Mucosa of stomach (tissue), 1 donor: ENCODE measurements at regions not wholly inside any gene's neighbourhood (a gene's known extent, or its start where the extent isn't known, plus 50 kb on each side); places are given as distances from the start of the nearest gene placed in this dataset.

Source experiments
- H3K27me3 ChIP-seq: one replicate; pipeline ENCODE4 v1.7.0; 2013; ENCODE audit warnings: mild to moderate bottlenecking, low read length; ENCODE audit not compliant: control insufficient read depth, insufficient read depth
- H3K36me3 ChIP-seq: one replicate; pipeline ENCODE4 v1.7.0; 2013; ENCODE audit warnings: low read length; ENCODE audit not compliant: control insufficient read depth, insufficient read depth
- H3K4me1 ChIP-seq: one replicate; pipeline ENCODE4 v1.7.0; 2013; ENCODE audit warnings: mild to moderate bottlenecking, low read length; ENCODE audit not compliant: control insufficient read depth, insufficient read depth
- H3K4me3 ChIP-seq: one replicate; pipeline ENCODE4 v1.7.0; 2013; ENCODE audit warnings: low read length
- H3K9ac ChIP-seq: one replicate; pipeline ENCODE4 v1.7.0; 2013; ENCODE audit warnings: mild to moderate bottlenecking, low read length, moderate library complexity
- H3K9me3 ChIP-seq: one replicate; pipeline ENCODE4 v1.7.0; 2013; ENCODE audit warnings: mild to moderate bottlenecking, low read length, moderate library complexity; ENCODE audit not compliant: control insufficient read depth
- donor health status: Pancreatic carcinoma.

DNA sequence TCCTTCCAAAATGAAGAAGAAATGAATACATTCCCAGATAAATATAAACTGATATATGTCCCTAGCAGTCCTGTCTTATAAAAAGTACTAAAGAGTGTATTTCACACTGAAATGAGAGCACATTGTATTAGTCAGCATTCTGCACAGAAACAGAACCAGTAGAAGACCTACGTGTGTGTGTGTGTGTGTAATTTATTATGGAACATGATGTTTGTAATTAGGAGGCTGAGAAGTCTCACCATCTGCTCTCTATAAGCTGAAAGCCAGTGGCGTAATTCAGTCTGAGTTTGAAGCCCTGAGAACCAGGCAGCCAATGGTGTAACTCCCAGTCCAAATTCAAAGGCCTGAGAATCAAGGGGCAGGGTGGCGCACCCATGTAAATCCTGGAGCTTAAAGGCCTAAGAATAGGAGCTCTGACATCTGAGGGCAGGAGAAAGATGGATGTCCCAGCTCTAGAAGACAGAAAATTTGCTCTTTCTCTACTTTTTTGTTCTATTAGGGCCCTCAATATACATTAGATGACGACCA lies 146.5 kb upstream of the LYPLAL1 start:
- Histone ChIP-seq H3K27me3 (no peaks in the 10 kb centered on the region), H3K9me3 (no peaks in the 10 kb centered on the region), H3K9ac (no peak overlapping the region), H3K36me3 (no peaks in the 10 kb centered on the region), H3K4me1 (no peaks in the 10 kb centered on the region), H3K4me3 (no peak overlapping the region)

GRCh38 chr1:219031809-219032208 lies 141.9 kb upstream of the LYPLAL1 start:
- Histone ChIP-seq H3K36me3 (no peaks in the 10 kb centered on the region), H3K9me3 (no peaks in the 10 kb centered on the region), H3K9ac (no peak overlapping the region), H3K4me1 (no peaks in the 10 kb centered on the region), H3K4me3 (no peak overlapping the region), H3K27me3 (no peaks in the 10 kb centered on the region)

- no peaks in the 10 kb centered on the region for H3K27me3 ChIP-seq
- H3K4me3 ChIP-seq, result no peak overlapping the region
- H3K9ac ChIP-seq, result no peak overlapping the region
- H3K36me3 ChIP-seq, result no peaks in the 10 kb centered on the region
- H3K4me1 ChIP-seq, result no peaks in the 10 kb centered on the region
- no peaks in the 10 kb centered on the region for H3K9me3 ChIP-seq
These were observed 135.3 kb upstream of the LYPLAL1 start for GRCh38 chr1:219038398-219038797.

GRCh38 chr1:219039017-219039681 lies 134.5 kb upstream of the LYPLAL1 start:
- no peaks in the 10 kb centered on the region for H3K9me3 ChIP-seq
- no peaks in the 10 kb centered on the region for H3K27me3 ChIP-seq
- no peak overlapping the region for H3K9ac ChIP-seq
- H3K4me3 ChIP-seq, result no peak overlapping the region
- no peaks in the 10 kb centered on the region for H3K4me1 ChIP-seq
- H3K36me3 ChIP-seq, result no peaks in the 10 kb centered on the region

GRCh38 chr1:219039682-219040154 lies 134.0 kb upstream of the LYPLAL1 start:
- Histone ChIP-seq H3K9ac (no peak overlapping the region), H3K9me3 (no peaks in the 10 kb centered on the region), H3K27me3 (no peaks in the 10 kb centered on the region), H3K4me1 (no peaks in the 10 kb centered on the region), H3K36me3 (no peaks in the 10 kb centered on the region), H3K4me3 (no peak overlapping the region)

DNA sequence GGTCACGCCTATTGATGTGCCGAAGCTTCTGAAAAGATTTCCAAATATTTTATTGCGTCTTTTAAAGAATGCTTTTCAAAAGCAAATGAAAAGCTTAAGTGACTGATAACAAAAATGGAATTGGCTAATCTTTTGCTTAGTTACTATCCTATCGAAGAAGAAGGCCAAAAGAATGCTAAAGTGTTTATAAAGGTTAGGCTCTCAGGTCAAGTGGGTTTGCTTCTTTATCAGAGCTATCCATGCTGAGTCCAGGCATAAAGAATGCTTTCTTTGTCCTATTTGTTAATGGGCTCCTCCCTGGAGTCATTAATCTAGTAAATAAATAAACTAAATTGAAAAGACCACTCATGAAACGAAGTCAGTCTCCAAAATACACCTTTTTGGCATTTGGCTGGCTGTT lies 133.4 kb upstream of the LYPLAL1 start:
- no peak overlapping the region for H3K9ac ChIP-seq
- H3K27me3 ChIP-seq, result no peaks in the 10 kb centered on the region
- H3K9me3 ChIP-seq, result no peaks in the 10 kb centered on the region
- no peaks in the 10 kb centered on the region for H3K36me3 ChIP-seq
- H3K4me3 ChIP-seq, result no peak overlapping the region
- no peaks in the 10 kb centered on the region for H3K4me1 ChIP-seq

- Histone ChIP-seq H3K4me1 (no peaks in the 10 kb centered on the region), H3K36me3 (no peaks in the 10 kb centered on the region), H3K9me3 (no peaks in the 10 kb centered on the region), H3K27me3 (no peaks in the 10 kb centered on the region), H3K4me3 (no peak overlapping the region), H3K9ac (no peak overlapping the region)
These were observed 132.5 kb upstream of the LYPLAL1 start for GRCh38 chr1:219041141-219041540.

DNA sequence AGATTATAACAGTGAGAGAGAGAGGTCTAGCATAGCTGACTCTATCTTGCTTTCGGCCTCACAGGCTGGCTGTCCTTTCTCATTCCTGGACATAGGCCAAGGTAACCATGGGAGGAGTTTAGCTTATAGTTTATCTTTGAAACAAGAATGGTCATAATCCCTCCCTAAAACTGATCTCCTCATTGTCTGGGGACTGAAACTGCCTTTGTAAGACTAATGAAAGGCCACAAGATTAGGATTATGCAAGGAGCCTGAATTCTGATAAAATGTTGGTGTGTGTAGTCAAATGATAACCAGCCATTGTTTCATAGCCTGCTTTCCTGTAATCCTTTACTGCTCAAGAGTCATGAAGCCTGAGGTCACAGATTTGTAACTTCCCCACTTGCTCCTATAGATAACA lies 131.9 kb upstream of the LYPLAL1 start:
- Histone ChIP-seq H3K9ac (no peak overlapping the region), H3K27me3 (no peaks in the 10 kb centered on the region), H3K4me1 (no peaks in the 10 kb centered on the region), H3K9me3 (no peaks in the 10 kb centered on the region), H3K4me3 (no peak overlapping the region), H3K36me3 (no peaks in the 10 kb centered on the region)

GRCh38 chr1:219042769-219043168 lies 130.9 kb upstream of the LYPLAL1 start:
- Histone ChIP-seq H3K9ac (no peak overlapping the region), H3K4me3 (no peak overlapping the region), H3K27me3 (no peaks in the 10 kb centered on the region), H3K36me3 (no peaks in the 10 kb centered on the region), H3K9me3 (no peaks in the 10 kb centered on the region), H3K4me1 (no peaks in the 10 kb centered on the region)

DNA sequence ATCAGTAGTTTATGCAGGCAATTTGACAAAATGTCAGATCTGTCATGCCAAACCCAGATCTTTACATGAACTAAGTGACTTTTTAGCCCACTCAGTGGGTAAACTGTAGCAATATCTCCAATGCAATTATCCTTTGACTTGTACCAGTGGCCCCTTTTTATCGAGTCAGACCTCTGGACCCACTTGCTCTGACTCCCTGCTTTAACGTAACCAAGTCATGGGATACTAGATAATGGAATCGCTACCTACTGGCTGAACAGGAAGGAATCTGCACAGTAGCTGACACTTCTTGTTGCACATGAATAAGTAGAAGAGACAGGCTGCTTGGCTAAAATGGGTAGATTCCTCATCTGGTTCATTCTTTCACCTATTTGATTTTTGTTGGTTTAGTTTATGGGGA lies 128.4 kb upstream of the LYPLAL1 start:
- Histone ChIP-seq H3K9ac (no peak overlapping the region), H3K4me1 (no peaks in the 10 kb centered on the region), H3K4me3 (no peak overlapping the region), H3K27me3 (no peaks in the 10 kb centered on the region), H3K36me3 (no peaks in the 10 kb centered on the region), H3K9me3 (no peaks in the 10 kb centered on the region)

- Histone ChIP-seq H3K4me3 (no peak overlapping the region), H3K27me3 (no peaks in the 10 kb centered on the region), H3K9ac (no peak overlapping the region), H3K9me3 (no peaks in the 10 kb centered on the region), H3K4me1 (no peaks in the 10 kb centered on the region), H3K36me3 (no peaks in the 10 kb centered on the region)
These were observed 124.2 kb upstream of the LYPLAL1 start for GRCh38 chr1:219049501-219049900.

- H3K27me3 ChIP-seq, result no peaks in the 10 kb centered on the region
These were observed 123.4 kb upstream of the LYPLAL1 start for GRCh38 chr1:219050086-219050821.

More at GRCh38 chr1:219050086-219050821, 123.4 kb upstream of the LYPLAL1 start:
- Histone ChIP-seq H3K36me3 (no peaks in the 10 kb centered on the region), H3K9ac (no peak overlapping the region), H3K4me1 (no peaks in the 10 kb centered on the region), H3K4me3 (no peak overlapping the region), H3K9me3 (no peaks in the 10 kb centered on the region)
